Liver (tissue), 3 donors: ENCODE measurements at regions not wholly inside any gene's neighbourhood (a gene's known extent, or its start where the extent isn't known, plus 50 kb on each side); places are given as distances from the start of the nearest gene placed in this dataset.

Experiments
- EGR1 ChIP-seq, 2 donors: IDR thresholded peaks; 2 replicates each; pipeline ENCODE4 v1.6.1; 2016 to 2018; ENCODE audit warnings: antibody characterized with exemption in 2 of 2, low read depth in 2 of 2
- FOXA1 ChIP-seq: IDR thresholded peaks from 2 replicates; pipeline ENCODE4 v1.6.1; 2016; ENCODE audit warnings: antibody characterized with exemption
- GABPA ChIP-seq, 2 donors: IDR thresholded peaks in 1 of 2; conservative IDR thresholded peaks in 1 of 2; 2 replicates each; pipeline ENCODE4 v1.6.1; 2016; ENCODE audit warnings: antibody characterized with exemption in 2 of 2, mild to moderate bottlenecking in 1 of 2, moderate library complexity in 1 of 2
- JUND ChIP-seq, 2 donors: IDR thresholded peaks; 2 replicates each; pipeline ENCODE4 v1.6.1; 2016; ENCODE audit warnings: antibody characterized with exemption in 2 of 2
- RAD21 ChIP-seq, 2 donors: IDR thresholded peaks; 2 replicates each; pipeline ENCODE4 v1.6.1; 2016; ENCODE audit warnings: antibody characterized with exemption in 2 of 2, mild to moderate bottlenecking in 2 of 2
- TF ChIP-seq, protein P1 (sequence below): fragments of 150-350 bp; IDR thresholded peaks from 2 replicates; pipeline ENCODE4 v1.5.1; 2017; ENCODE audit warnings: improper control_type of control experiment, low read depth, low read length; ENCODE audit not compliant: missing input control
- TF ChIP-seq, protein P2 (sequence below): IDR thresholded peaks from 2 replicates; pipeline ENCODE4 v1.6.1; 2016; ENCODE audit warnings: antibody characterized with exemption, mild to moderate bottlenecking
- TF ChIP-seq, protein P3 (sequence below): IDR thresholded peaks from 2 replicates; pipeline ENCODE4 v1.6.1; 2016; ENCODE audit warnings: antibody characterized with exemption
- donor health status: healthy.
- donor health status: healthy.

GRCh38 chrX:34562006-34562405, 95.1 kb downstream of the TMEM47 start:
- TF ChIP-seq, protein P1, sequence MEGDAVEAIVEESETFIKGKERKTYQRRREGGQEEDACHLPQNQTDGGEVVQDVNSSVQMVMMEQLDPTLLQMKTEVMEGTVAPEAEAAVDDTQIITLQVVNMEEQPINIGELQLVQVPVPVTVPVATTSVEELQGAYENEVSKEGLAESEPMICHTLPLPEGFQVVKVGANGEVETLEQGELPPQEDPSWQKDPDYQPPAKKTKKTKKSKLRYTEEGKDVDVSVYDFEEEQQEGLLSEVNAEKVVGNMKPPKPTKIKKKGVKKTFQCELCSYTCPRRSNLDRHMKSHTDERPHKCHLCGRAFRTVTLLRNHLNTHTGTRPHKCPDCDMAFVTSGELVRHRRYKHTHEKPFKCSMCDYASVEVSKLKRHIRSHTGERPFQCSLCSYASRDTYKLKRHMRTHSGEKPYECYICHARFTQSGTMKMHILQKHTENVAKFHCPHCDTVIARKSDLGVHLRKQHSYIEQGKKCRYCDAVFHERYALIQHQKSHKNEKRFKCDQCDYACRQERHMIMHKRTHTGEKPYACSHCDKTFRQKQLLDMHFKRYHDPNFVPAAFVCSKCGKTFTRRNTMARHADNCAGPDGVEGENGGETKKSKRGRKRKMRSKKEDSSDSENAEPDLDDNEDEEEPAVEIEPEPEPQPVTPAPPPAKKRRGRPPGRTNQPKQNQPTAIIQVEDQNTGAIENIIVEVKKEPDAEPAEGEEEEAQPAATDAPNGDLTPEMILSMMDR: no peak
- TF ChIP-seq, protein P2, sequence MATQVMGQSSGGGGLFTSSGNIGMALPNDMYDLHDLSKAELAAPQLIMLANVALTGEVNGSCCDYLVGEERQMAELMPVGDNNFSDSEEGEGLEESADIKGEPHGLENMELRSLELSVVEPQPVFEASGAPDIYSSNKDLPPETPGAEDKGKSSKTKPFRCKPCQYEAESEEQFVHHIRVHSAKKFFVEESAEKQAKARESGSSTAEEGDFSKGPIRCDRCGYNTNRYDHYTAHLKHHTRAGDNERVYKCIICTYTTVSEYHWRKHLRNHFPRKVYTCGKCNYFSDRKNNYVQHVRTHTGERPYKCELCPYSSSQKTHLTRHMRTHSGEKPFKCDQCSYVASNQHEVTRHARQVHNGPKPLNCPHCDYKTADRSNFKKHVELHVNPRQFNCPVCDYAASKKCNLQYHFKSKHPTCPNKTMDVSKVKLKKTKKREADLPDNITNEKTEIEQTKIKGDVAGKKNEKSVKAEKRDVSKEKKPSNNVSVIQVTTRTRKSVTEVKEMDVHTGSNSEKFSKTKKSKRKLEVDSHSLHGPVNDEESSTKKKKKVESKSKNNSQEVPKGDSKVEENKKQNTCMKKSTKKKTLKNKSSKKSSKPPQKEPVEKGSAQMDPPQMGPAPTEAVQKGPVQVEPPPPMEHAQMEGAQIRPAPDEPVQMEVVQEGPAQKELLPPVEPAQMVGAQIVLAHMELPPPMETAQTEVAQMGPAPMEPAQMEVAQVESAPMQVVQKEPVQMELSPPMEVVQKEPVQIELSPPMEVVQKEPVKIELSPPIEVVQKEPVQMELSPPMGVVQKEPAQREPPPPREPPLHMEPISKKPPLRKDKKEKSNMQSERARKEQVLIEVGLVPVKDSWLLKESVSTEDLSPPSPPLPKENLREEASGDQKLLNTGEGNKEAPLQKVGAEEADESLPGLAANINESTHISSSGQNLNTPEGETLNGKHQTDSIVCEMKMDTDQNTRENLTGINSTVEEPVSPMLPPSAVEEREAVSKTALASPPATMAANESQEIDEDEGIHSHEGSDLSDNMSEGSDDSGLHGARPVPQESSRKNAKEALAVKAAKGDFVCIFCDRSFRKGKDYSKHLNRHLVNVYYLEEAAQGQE: no peak
- TF ChIP-seq JUND (IDR thresholded peaks at IDR 0.05) (no peak), GABPA (IDR thresholded peaks at IDR 0.05 in 1 of 2, conservative IDR thresholded peaks at IDR 0.05 in 1 of 2) (no peak), FOXA1 (no peak), EGR1 (IDR thresholded peaks at IDR 0.05; ENCODE audit: low read depth in 2 of 2) (no peak), RAD21 (IDR thresholded peaks at IDR 0.05) (no peak)
- TF ChIP-seq, protein P3, sequence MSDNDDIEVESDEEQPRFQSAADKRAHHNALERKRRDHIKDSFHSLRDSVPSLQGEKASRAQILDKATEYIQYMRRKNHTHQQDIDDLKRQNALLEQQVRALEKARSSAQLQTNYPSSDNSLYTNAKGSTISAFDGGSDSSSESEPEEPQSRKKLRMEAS: no peak
